ENCODE measurements at regions not wholly inside any gene's neighbourhood (a gene's known extent, or its start where the extent isn't known, plus 50 kb on each side); places are given as distances from the start of the nearest gene placed in this dataset.
"Not testable (repeated sequence)": the region's sequence is repeated elsewhere in the genome, so short reads cannot be mapped to it uniquely, and the experiment has no call there.

- DNase-seq, result not testable (repeated sequence)
Observed at GRCh38 chr1:220475608-220476007, 52.3 kb upstream of the MARK1 start.

- DNase-seq, result not testable (repeated sequence)
Observed at GRCh38 chr1:220475141-220475540, 52.8 kb upstream of the MARK1 start.

GRCh38 chr1:220473440-220473839 is 54.5 kb upstream of the MARK1 start:
- DNase-seq, result no peak

GRCh38 chr1:220462752-220463151 is 65.2 kb upstream of the MARK1 start:
- DNase-seq, result no peak

- DNase-seq, result no peak
Observed at GRCh38 chr1:220458936-220459335, 69.0 kb upstream of the MARK1 start.

- DNase-seq, result no peak
Observed at GRCh38 chr1:220457957-220458609, 69.9 kb upstream of the MARK1 start.

- DNase-seq, result no peak
Observed at GRCh38 chr1:220455559-220455958, 72.4 kb upstream of the MARK1 start.

GRCh38 chr1:220454155-220454777 is 73.7 kb upstream of the MARK1 start:
- no peak for DNase-seq

- no peak for DNase-seq
Observed at GRCh38 chr1:220453371-220453770, 74.6 kb upstream of the MARK1 start.

- DNase-seq, result no peak
Observed at GRCh38 chr1:220451532-220451931, 76.4 kb upstream of the MARK1 start.

- no peak for DNase-seq
Observed at GRCh38 chr1:220450927-220451326, 77.0 kb upstream of the MARK1 start.

- no peak for DNase-seq
Observed at GRCh38 chr1:220448217-220448616, 79.7 kb upstream of the MARK1 start.

- DNase-seq, result not testable (repeated sequence)
Observed at GRCh38 chr1:220444586-220444985, 83.3 kb upstream of the MARK1 start.

- DNase-seq, result no peak
Observed at GRCh38 chr1:220441211-220441610, 86.7 kb upstream of the MARK1 start.

- no peak for DNase-seq
Observed at GRCh38 chr1:220438741-220439140, 89.2 kb upstream of the MARK1 start.

- DNase-seq, result no peak
Observed at GRCh38 chr1:220432408-220432807, 95.5 kb upstream of the MARK1 start.

GRCh38 chr1:220431554-220432239 is 96.2 kb upstream of the MARK1 start:
- DNase-seq, result no peak

- DNase-seq, result no peak
Observed at GRCh38 chr1:220430586-220430985, 97.3 kb upstream of the MARK1 start.

- no peak for DNase-seq
Observed at GRCh38 chr1:220430059-220430458, 97.9 kb upstream of the MARK1 start.

- no peak for DNase-seq
Observed at GRCh38 chr1:220426989-220427388, 100.9 kb upstream of the MARK1 start.

- no peak for DNase-seq
Observed at GRCh38 chr1:220425852-220426251, 102.1 kb upstream of the MARK1 start.

- no peak for DNase-seq
Observed at GRCh38 chr1:220421508-220421907, 106.4 kb upstream of the MARK1 start.

GRCh38 chr1:220420726-220421125 is 107.2 kb upstream of the MARK1 start:
- no peak for DNase-seq

GRCh38 chr1:220412382-220412781 is 115.6 kb upstream of the MARK1 start:
- not testable (repeated sequence) for DNase-seq

Measured in NCI-H1694 treated with DMSO at 0.1 percent for 48 hours (cell line).